ENCODE measurements at regions not wholly inside any gene's neighbourhood (a gene's known extent, or its start where the extent isn't known, plus 50 kb on each side); places are given as distances from the start of the nearest gene placed in this dataset.

GRCh38 chr18:1892191-1892590, 679.1 kb downstream of the METTL4 start:
- TF ChIP-seq SP1 (IDR thresholded peaks at IDR 0.05) (no peak), PKNOX1 (IDR thresholded peaks at IDR 0.05) (no peak), LEF1 (IDR thresholded peaks at IDR 0.05; ENCODE audit: borderline replicate concordance) (no peak)

Measured in HEK293T (cell line).